Kidney (tissue), 13 donors: ENCODE measurements at regions not wholly inside any gene's neighbourhood (a gene's known extent, or its start where the extent isn't known, plus 50 kb on each side); places are given as distances from the start of the nearest gene placed in this dataset.
A peak's percentile ranks its signal among the peaks of the same experiment; 100 is the strongest.

Experiments used
- DNase-seq, 5 donors: peaks; one replicate each; pipeline ENCODE4 v3.0.0-alpha.2; 2013 to 2020
- FAIRE-seq: peaks from 2 replicates; lab custom pipeline; 2012; peaks lifted over from hg19 to GRCh38; lab: Jason Lieb, UNC
- H3K27ac ChIP-seq, 2 donors: one replicate each; pipeline ENCODE4 v1.7.0; 2013; ENCODE audit warnings: low read depth in 2 of 2, low read length in 2 of 2, inconsistent platforms in 1 of 2
- H3K27me3 ChIP-seq: one replicate; pipeline ENCODE4 v1.7.1; 2013; ENCODE audit warnings: low read length, inconsistent platforms; ENCODE audit not compliant: control insufficient read depth, insufficient read depth
- H3K36me3 ChIP-seq, 3 donors: one replicate each; pipeline versions ENCODE4 v1.7.0 to v1.7.1; 2013; ENCODE audit warnings: low read length in 3 of 3, control low read depth in 1 of 3, inconsistent platforms in 1 of 3; ENCODE audit not compliant: insufficient read depth in 3 of 3, control insufficient read depth in 2 of 3
- H3K4me1 ChIP-seq, 3 donors: one replicate each; pipeline versions ENCODE4 v1.7.0 to v1.7.1; 2013; ENCODE audit warnings: low read length in 3 of 3, inconsistent platforms in 1 of 3, low read depth in 1 of 3; ENCODE audit not compliant: control insufficient read depth in 2 of 3, insufficient read depth in 2 of 3
- H3K4me3 ChIP-seq, 3 donors: one replicate each; pipeline versions ENCODE4 v1.7.0 to v1.8.1; 2013; ENCODE audit warnings: low read length in 3 of 3, control low read depth in 1 of 3, inconsistent platforms in 1 of 3
- H3K9ac ChIP-seq, 3 donors: one replicate each; pipeline versions ENCODE4 v1.7.0 to v1.7.1; 2013; ENCODE audit warnings: low read length in 3 of 3, control low read depth in 1 of 3, inconsistent platforms in 1 of 3
- H3K9me3 ChIP-seq, 3 donors: one replicate each; pipeline versions ENCODE4 v1.7.0 to v1.7.1; 2013; ENCODE audit warnings: low read length in 3 of 3, control low read depth in 1 of 3, inconsistent platforms in 1 of 3; ENCODE audit not compliant: control insufficient read depth in 2 of 3, insufficient read depth in 1 of 3
- CTCF ChIP-seq: IDR thresholded peaks from 3 replicates; pipeline ENCODE4 v1.5.1; 2012; ENCODE audit warnings: mild to moderate bottlenecking, moderate library complexity, borderline replicate concordance; ENCODE audit not compliant: insufficient read depth; ENCODE audit errors: extremely low read depth
- intact Hi-C: fragments of 100-400 bp; cut with DNase I; formaldehyde crosslinking; loops from one replicate; pipeline ENCODE4 v1.11.1; 2022
- donor health status: control.
- donor health status: control.
- donor health status: control.
- donor health status: control.
- donor health status: control.
- donor health status: DM: yes; HTN: yes; CAD: no.
- donor health status: Normal renal cell carcinoma (clear cell type).

GRCh38 chr14:39712293-39712999, 280.2 kb upstream of the FBXO33 start:
- H3K27me3 ChIP-seq, result no peaks in the 10 kb centered on the region
- peak in 2 of 5 donors; percentile 1 to 9 for DNase-seq
- no peak overlapping the region for H3K9ac ChIP-seq
- H3K9me3 ChIP-seq, result peaks cover 0 to 4% (median 0%) of the 10 kb centered on the region in 3 donors
- no peaks in the 10 kb centered on the region for H3K36me3 ChIP-seq
- H3K4me1 ChIP-seq, result peaks cover 0 to 5% (median 0%) of the 10 kb centered on the region in 3 donors
- no peak for TF ChIP-seq CTCF
- intact Hi-C loops, result no loop called here
- H3K4me3 ChIP-seq, result no peak overlapping the region
- no peak for FAIRE-seq
- no peak overlapping the region for H3K27ac ChIP-seq

- intact Hi-C loops, result no loop called here
Observed at GRCh38 chr14:39704594-39704993, 272.4 kb upstream of the FBXO33 start.

GRCh38 chr14:39694341-39694740, 262.1 kb upstream of the FBXO33 start:
- no peak overlapping the region for H3K4me3 ChIP-seq
- no peak for TF ChIP-seq CTCF
- no peaks in the 10 kb centered on the region for H3K9me3 ChIP-seq
- FAIRE-seq (no peak), DNase-seq (no peak)
- H3K9ac ChIP-seq, result no peak overlapping the region
- H3K4me1 ChIP-seq, result no peaks in the 10 kb centered on the region
- intact Hi-C loops, result no loop called here
- no peak overlapping the region for H3K27ac ChIP-seq
- no peaks in the 10 kb centered on the region for H3K27me3 ChIP-seq
- no peaks in the 10 kb centered on the region for H3K36me3 ChIP-seq

More at GRCh38 chr14:39704594-39704993, 272.4 kb upstream of the FBXO33 start:
- Histone ChIP-seq H3K9ac (no peak overlapping the region), H3K36me3 (no peaks in the 10 kb centered on the region), H3K4me3 (no peak overlapping the region), H3K4me1 (no peaks in the 10 kb centered on the region), H3K27ac (no peak overlapping the region), H3K27me3 (no peaks in the 10 kb centered on the region), H3K9me3 (no peaks in the 10 kb centered on the region)
- DNase-seq, result peak in 1 of 5 donors; percentile 4
- TF ChIP-seq CTCF, result peak; percentile 10
- FAIRE-seq, result peak; percentile 13
